RKO (cell line): ENCODE measurements at regions not wholly inside any gene's neighbourhood (a gene's known extent, or its start where the extent isn't known, plus 50 kb on each side); places are given as distances from the start of the nearest gene placed in this dataset.

Experiments
- DNase-seq: peaks from one replicate; pipeline ENCODE4 v3.0.0-alpha.2; 2016; ENCODE audit warnings: low spot score

- DNase-seq, result no peak
Measured at GRCh38 chr1:168966217-168966616, 140.3 kb upstream of the ATP1B1 start.

DNA sequence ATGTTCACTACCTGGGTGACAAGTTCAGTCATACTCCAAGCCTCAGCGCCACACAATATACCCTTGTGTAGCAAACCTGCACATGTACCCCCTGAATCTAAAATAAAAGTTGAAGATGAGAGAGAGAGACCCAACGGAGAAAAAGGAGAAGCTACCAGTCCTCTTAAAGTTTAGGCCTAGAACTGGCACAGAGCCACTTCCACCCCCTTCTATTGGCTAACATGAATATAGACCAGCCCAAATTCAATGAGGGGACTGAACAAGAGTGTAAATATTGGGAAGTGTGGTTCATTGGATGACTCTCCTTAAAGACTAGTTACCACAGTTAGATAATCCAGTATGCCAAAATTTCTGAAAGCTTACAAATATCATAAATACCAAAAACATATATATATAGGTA lies 139.9 kb upstream of the ATP1B1 start:
- DNase-seq, result no peak

- DNase-seq, result no peak
Measured at GRCh38 chr1:168970926-168971659, 135.4 kb upstream of the ATP1B1 start.

DNA sequence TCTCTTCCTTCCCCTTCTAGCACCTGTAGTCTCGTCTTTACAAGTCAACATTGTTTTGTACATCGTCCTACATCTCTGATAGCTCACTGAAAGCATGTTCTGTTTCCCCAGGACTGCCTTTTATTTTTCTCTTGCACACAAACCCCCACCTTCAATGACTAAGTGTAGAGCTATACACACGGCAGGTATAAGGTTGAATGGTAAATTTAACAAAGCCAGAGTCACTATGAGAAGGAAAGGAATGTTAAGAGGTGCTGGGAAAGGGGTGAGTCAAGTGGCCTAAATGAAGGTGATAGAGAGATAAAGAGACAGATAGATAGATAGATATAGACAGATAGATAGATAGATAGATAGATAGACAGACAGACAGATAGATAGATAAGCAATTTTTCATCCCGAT lies 134.3 kb upstream of the ATP1B1 start:
- DNase-seq, result no peak

- no peak for DNase-seq
Measured at GRCh38 chr1:168972887-168973286, 133.6 kb upstream of the ATP1B1 start.

DNA sequence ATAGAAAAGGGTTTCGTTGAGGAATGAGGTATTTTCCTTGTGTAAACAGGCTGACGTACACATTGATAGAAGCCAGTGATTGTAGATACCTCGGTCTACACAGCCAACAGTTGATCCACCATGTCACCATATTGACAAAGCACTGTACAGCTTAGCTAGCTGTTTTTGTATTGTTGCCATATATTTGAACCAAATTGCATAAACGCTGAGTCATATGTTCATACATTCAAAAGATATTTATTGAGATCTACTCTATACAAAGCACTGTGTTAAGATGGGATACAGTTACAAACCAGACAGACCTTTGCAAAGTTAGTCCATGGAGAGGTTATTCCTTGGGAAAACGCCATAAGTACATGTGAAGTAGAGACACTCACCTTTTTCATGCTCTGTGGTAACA lies 132.4 kb upstream of the ATP1B1 start:
- no peak for DNase-seq

GRCh38 chr1:168974611-168975010 lies 131.9 kb upstream of the ATP1B1 start:
- no peak for DNase-seq

DNA sequence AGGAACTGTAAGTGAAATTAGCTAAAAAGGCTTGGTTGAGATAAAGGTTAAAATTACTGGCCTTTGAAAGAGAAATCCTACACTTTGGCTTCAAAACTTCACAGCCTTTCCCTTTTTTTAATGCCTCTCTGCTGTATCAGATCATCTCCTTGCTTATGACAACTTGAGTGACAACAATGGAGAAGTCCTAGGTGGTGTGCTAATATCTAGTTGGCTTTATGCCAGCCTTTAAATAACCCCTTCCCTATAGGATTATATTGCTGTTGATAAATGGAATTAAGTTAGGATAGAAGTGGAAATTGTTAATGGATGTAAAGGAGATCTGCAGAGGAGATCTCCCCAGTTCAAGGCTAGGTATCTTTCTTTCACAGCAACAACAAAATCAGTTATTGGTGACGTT lies 130.2 kb upstream of the ATP1B1 start:
- DNase-seq, result no peak

GRCh38 chr1:168977618-168978017 lies 128.9 kb upstream of the ATP1B1 start:
- no peak for DNase-seq

- no peak for DNase-seq
Measured at GRCh38 chr1:168979276-168979675, 127.2 kb upstream of the ATP1B1 start.

- no peak for DNase-seq
Measured at GRCh38 chr1:168980180-168980579, 126.3 kb upstream of the ATP1B1 start.

DNA sequence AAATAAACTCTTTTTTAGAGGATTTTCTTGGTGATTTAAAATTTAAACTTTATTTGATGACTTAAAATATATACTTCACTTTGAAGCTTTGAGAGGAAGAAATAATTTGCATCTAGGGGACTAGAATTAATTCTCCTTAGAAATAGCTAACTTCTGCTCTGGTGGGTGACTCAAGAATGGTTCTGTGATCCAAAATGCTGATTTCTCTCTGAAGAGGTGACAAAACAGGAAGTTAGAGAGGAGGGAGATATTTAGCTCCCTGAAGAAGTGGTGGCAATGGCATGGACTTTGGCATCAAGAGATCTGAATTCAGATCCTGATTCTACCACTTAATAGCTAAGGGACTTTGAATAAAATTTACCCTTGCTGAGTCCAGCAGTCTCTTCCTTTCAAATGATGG lies 125.8 kb upstream of the ATP1B1 start:
- no peak for DNase-seq

DNA sequence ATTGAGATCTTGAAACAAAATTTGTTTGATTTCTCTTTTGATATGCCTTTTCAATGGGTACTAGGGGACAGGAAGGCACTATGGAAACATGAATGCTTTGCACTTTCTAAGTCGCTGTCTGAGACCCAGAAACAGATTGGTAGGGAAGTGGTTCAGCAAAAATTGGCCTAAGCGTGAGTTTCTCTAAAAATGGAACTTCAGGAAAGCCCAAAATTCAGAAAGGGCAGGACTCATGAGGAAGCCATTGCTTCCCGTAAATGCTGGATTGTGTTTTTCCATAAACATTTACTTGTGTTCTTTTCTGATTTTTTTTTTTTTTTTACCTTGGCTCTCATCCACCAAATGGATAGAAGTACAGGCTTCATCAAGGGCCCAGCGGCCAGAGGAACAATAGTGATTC lies 123.7 kb upstream of the ATP1B1 start:
- no peak for DNase-seq

DNA sequence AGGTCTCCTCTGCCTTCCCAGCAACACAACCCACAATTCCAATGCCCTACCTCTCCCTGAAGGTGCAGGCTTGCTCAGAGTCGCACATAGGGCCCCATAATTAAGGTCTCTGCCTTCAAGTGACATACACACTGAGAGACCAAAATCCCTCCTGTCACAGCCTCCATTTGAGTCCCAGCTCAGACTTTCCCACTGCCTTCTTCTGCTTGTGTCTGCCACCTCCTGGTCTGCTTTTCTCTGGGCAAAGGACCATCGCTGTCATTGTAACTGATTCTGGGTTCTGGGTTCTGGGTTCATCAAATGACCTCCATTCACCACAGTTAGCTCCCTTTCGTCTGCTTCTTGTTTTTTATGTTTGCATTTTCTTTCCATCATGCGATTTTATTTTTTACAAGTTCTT lies 119.2 kb upstream of the ATP1B1 start:
- DNase-seq, result no peak

- DNase-seq, result no peak
Measured at GRCh38 chr1:168987923-168988322, 118.6 kb upstream of the ATP1B1 start.

DNA sequence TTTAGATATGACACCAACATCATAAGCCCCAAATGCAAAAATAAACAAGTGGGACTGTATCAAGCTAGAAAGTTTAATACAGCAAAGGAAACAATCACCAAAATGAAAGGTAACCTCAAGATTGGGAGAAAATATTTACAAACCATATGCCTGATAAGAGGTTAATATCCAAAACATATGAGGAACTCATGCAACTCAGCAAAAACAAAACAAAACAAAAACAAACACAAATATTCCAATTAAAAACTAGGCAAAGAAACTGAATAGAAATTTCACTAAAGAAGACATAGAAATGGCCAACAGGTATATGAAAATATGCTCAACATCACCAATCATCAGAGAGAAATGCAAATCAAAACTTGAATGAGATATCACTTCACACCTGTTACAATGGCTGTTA lies 116.5 kb upstream of the ATP1B1 start:
- DNase-seq, result no peak

DNA sequence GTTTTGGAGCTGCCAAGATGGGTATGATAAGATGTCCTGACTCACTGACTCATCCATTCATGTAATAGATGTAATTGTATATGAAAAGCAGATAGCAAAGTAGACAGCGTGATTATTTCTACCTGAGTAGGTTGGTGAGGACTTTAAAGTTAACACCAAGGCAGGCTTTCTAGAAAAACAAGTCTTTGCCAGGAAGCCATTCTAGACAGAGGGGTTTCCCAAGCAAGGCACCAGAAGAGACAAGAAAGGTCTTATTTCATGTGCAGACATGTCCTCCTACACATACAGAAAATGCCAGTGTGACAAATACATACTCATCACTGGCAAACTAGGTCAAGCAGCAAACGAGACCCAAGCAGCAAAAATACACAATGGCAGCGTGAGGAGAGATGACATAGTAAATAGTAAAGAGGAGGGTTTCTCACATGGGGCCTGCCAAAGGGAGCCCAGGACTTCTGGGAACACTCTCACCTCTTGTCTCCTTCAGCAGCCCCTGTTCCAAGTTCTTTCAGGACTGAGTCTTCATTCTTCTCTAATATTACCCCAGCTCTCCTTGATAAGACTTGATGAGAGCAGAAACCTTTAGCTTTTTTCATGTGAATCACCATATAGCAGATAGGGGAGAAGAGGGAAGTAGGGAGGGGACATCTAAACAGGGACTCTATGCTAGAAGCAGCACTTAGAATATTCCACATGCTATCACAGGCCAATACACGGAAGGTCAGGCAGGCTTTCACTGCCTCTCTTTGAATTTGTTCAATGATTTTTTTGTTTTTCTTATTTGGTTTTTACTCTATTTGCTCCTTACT lies 114.6 kb upstream of the ATP1B1 start:
- no peak for DNase-seq

GRCh38 chr1:169001353-169001752 lies 105.1 kb upstream of the ATP1B1 start:
- DNase-seq, result no peak

DNA sequence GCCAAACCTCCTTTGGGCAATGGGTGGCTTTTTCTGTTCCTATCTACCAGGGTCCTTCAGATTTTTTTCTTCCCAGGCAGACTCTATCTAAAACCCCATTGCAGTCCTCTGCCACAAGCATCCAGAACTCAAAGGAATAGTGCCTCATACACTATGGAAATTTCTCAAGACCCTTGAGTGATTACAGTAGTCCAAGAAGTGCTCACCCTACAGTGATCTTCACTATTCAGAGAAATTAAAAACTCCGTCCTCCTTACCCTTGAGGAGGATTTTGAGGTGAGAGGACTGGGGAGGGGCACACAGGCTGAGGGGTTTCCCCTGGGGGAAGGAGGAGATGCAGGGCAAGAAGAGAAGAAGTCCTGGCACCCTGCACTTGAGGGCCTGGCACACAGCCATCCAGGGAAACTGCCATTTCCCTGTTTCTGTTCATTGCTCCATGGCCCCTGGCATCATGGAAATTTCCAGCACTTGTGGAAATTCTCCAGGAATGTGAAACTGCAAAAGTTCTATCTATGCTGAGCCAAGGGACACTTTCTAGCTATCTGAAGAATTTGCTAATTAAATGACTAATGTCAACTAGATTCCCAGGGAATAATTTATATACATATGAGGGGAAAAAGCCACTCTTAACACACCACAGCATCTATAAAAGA lies 102.5 kb upstream of the ATP1B1 start:
- no peak for DNase-seq

- no peak for DNase-seq
Measured at GRCh38 chr1:169005776-169006175, 100.7 kb upstream of the ATP1B1 start.

- DNase-seq, result no peak
Measured at GRCh38 chr1:169009666-169010065, 96.8 kb upstream of the ATP1B1 start.

GRCh38 chr1:169012416-169012815 lies 94.1 kb upstream of the ATP1B1 start:
- DNase-seq, result no peak

DNA sequence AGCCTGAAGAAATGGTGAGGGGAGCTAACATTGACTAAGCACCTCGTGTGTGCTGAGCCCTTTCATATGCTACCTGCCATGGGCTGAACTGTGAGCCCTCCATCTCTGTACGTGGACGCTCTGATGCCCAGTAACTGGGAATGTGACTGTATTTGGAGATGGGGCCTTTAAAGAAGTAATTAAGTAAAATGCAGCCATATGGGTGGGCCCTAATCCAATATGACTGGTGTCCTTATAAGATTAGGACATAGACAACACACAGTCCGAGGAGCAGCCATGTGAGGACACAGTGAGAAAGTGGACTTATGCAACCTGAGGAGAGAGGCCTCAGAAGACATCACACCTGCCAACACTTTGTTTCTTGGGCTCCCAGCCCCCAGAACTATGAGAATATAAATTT lies 92.7 kb upstream of the ATP1B1 start:
- DNase-seq, result no peak
